ENCODE measurements at regions not wholly inside any gene's neighbourhood (a gene's known extent, or its start where the extent isn't known, plus 50 kb on each side); places are given as distances from the start of the nearest gene placed in this dataset.

DNA sequence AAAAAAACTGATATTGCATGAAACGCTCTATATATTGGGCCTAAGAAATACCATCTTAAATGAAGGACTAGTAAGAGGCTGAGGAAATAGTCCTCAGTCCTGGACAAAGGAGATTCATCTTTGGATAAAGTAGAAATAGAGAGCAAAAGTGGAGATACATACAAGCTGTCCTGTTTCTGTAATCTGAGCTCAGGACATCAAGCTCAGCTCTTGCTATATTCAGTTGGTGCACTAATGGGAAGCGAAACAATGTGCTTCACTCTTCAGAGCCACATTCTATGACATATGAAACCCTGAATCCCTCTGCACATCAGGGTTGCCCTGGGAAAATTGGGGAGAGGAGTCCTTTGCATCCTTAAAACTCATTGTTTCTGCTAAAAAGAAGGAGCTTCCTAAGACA lies 290.7 kb downstream of the VPS13C start:
- Histone ChIP-seq H3K36me3 (ENCODE audit: control insufficient read depth, insufficient read depth, low read length) (no peaks in the 10 kb centered on the region), H4K5ac (ENCODE audit: low read depth, low read length) (no peak overlapping the region), H2AK9ac (replicated peaks; ENCODE audit: low read depth, low read length, poor library complexity) (no peak overlapping the region), H2AK5ac (ENCODE audit: low read depth, low read length) (no peak overlapping the region), H3K56ac (ENCODE audit: extremely low read depth, insufficient read depth, low read length) (no peak overlapping the region), H3K27ac (ENCODE audit: insufficient read depth, low read length) (no peak overlapping the region), H3K9me3 (ENCODE audit: control insufficient read depth, insufficient read depth, low read length) (no peaks in the 10 kb centered on the region), H2BK5ac (ENCODE audit: low read depth, low read length, poor library complexity, severe bottlenecking) (no peak overlapping the region), H3K4me3 (ENCODE audit: insufficient read depth, low read depth, low read length) (no peak overlapping the region), H3K14ac (replicated peaks; ENCODE audit: low read depth, low read length) (no peak overlapping the region), H3K4me2 (ENCODE audit: low read depth, low read length) (no peak overlapping the region), H3K9me1 (ENCODE audit: insufficient read depth, low read length) (no peaks in the 10 kb centered on the region), H3K79me1 (ENCODE audit: low read depth in 1 of 2, low read length in 2 of 2) (no peaks in the 10 kb centered on the region), H3K23ac (ENCODE audit: low read depth, low read length) (no peak overlapping the region), H2BK15ac (ENCODE audit: low read depth, low read length) (no peak overlapping the region), H2AFZ (replicated peaks; ENCODE audit: low read length, poor library complexity) (no peak overlapping the region), H2BK120ac (ENCODE audit: low read depth, low read length) (no peak overlapping the region), H4K8ac (ENCODE audit: low read depth in 2 of 2, low read length in 2 of 2) (no peak overlapping the region), H3K4me1 (ENCODE audit: control insufficient read depth, insufficient read depth, low read length) (no peaks in the 10 kb centered on the region), H3K4ac (ENCODE audit: low read depth, low read length) (no peak overlapping the region), H3K27me3 (ENCODE audit: control insufficient read depth, insufficient read depth, low read length) (no peaks in the 10 kb centered on the region), H4K20me1 (ENCODE audit: insufficient read depth, low read length) (no peaks in the 10 kb centered on the region), H3K9ac (ENCODE audit: low read depth, low read length) (no peak overlapping the region), H2BK20ac (ENCODE audit: low read depth, low read length) (no peak overlapping the region), H4K91ac (ENCODE audit: insufficient read depth, low read depth, low read length) (no peak overlapping the region), H3K18ac (ENCODE audit: low read depth, low read length) (no peak overlapping the region)
- ChIA-PET CTCF (no interaction called here), POLR2A (ENCODE audit: unreplicated experiment) (no interaction called here)
- DNase-seq (no peak), ATAC-seq (ENCODE audit: low read depth) (no peak)
- intact Hi-C loops (cut with micrococcal nuclease) (no loop called here), in situ Hi-C loops (cut with MboI; ENCODE audit: low sequenced_read_pairs) (no loop called here), dilution Hi-C loops (cut with HindIII; ENCODE audit: low sequenced_read_pairs, unreplicated experiment) (no loop called here)
- BruUV-seq (replicated peaks) = no TSS peak
- WGBS, 2 experiments (ENCODE audit: extremely low coverage in 2 of 2, insufficient read length in 1 of 2) = no CpG with 5 or more reads among the region's 2 CpGs
- TF ChIP-seq CHD1 (IDR thresholded peaks at IDR 0.05; ENCODE audit: low read depth, low read length) (no peak), NFE2L2 (IDR thresholded peaks at IDR 0.05; ENCODE audit: low read depth, low read length) (no peak), RCOR1 (IDR thresholded peaks at IDR 0.05; ENCODE audit: insufficient replicate concordance, low read length) (no peak), RAD21 (IDR thresholded peaks at IDR 0.05; ENCODE audit: low read length) (no peak), MAZ (IDR thresholded peaks at IDR 0.05; ENCODE audit: borderline replicate concordance, low read depth, low read length) (no peak), SMC3 (IDR thresholded peaks at IDR 0.05; ENCODE audit: low read depth, low read length) (no peak), RFX5 (IDR thresholded peaks at IDR 0.05; ENCODE audit: low read depth, low read length) (no peak), FOS (IDR thresholded peaks at IDR 0.05; ENCODE audit: low read depth, low read length) (no peak), BHLHE40 (IDR thresholded peaks at IDR 0.05; ENCODE audit: low read depth, low read length) (no peak)
- TF ChIP-seq, protein P1, sequence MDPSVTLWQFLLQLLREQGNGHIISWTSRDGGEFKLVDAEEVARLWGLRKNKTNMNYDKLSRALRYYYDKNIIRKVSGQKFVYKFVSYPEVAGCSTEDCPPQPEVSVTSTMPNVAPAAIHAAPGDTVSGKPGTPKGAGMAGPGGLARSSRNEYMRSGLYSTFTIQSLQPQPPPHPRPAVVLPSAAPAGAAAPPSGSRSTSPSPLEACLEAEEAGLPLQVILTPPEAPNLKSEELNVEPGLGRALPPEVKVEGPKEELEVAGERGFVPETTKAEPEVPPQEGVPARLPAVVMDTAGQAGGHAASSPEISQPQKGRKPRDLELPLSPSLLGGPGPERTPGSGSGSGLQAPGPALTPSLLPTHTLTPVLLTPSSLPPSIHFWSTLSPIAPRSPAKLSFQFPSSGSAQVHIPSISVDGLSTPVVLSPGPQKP (IDR thresholded peaks at IDR 0.05; ENCODE audit: borderline replicate concordance, low read depth, low read length) = no peak
- TF ChIP-seq, protein P2, sequence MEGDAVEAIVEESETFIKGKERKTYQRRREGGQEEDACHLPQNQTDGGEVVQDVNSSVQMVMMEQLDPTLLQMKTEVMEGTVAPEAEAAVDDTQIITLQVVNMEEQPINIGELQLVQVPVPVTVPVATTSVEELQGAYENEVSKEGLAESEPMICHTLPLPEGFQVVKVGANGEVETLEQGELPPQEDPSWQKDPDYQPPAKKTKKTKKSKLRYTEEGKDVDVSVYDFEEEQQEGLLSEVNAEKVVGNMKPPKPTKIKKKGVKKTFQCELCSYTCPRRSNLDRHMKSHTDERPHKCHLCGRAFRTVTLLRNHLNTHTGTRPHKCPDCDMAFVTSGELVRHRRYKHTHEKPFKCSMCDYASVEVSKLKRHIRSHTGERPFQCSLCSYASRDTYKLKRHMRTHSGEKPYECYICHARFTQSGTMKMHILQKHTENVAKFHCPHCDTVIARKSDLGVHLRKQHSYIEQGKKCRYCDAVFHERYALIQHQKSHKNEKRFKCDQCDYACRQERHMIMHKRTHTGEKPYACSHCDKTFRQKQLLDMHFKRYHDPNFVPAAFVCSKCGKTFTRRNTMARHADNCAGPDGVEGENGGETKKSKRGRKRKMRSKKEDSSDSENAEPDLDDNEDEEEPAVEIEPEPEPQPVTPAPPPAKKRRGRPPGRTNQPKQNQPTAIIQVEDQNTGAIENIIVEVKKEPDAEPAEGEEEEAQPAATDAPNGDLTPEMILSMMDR (conservative IDR thresholded peaks at IDR 0.05; ENCODE audit: low read depth, low read length) = no peak
